Thoracic aorta (tissue), 2 donors: ENCODE measurements at regions not wholly inside any gene's neighbourhood (a gene's known extent, or its start where the extent isn't known, plus 50 kb on each side); places are given as distances from the start of the nearest gene placed in this dataset.

Source experiments
- ATAC-seq: fragments of 150-250 bp; one replicate; pipeline ENCODE4 v1.8.0; 2017; ENCODE audit warnings: low read depth; ENCODE audit not compliant: insufficient number of reproducible peaks, low FRiP score
- DNase-seq: peaks from one replicate; pipeline ENCODE4 v3.0.0-alpha.2; 2020; ENCODE audit warnings: low spot score
- H3K27ac ChIP-seq, 2 donors: fragments of 200-600 bp; sonication (generic); 1 replicate in 1 of 2; 2 replicates in 1 of 2; pipeline ENCODE4 v1.5.1; 2016; ENCODE audit warnings: mild to moderate bottlenecking in 2 of 2, moderate library complexity in 2 of 2
- H3K27me3 ChIP-seq: fragments of 200-600 bp; sonication (generic); replicated peaks from 2 replicates; pipeline ENCODE4 v1.6.0; 2016; ENCODE audit warnings: mild to moderate bottlenecking; ENCODE audit not compliant: insufficient read depth
- H3K36me3 ChIP-seq: fragments of 200-600 bp; sonication (generic); one replicate; pipeline ENCODE4 v1.5.1; 2016
- H3K4me1 ChIP-seq, 2 donors: fragments of 200-600 bp; sonication (generic); 1 replicate in 1 of 2; 2 replicates in 1 of 2; pipeline versions ENCODE4 v1.5.1 to v1.6.0; 2016; ENCODE audit warnings: low read depth in 2 of 2, mild to moderate bottlenecking in 1 of 2; ENCODE audit not compliant: control insufficient read depth in 1 of 2
- H3K4me3 ChIP-seq: fragments of 200-600 bp; sonication (generic); 2 replicates; pipeline ENCODE4 v1.5.1; 2016; ENCODE audit warnings: mild to moderate bottlenecking
- H3K9me3 ChIP-seq: fragments of 200-600 bp; sonication (generic); 2 replicates; pipeline ENCODE4 v1.5.1; 2016
- CTCF ChIP-seq: fragments of 200-600 bp; sonication (generic); IDR thresholded peaks from one replicate; pipeline ENCODE4 v1.5.1; 2019; ENCODE audit warnings: antibody characterized with exemption

GRCh38 chr12:38445040-38445439, 128.5 kb downstream of the ALG10B start:
- H3K36me3 ChIP-seq = no peaks in the 10 kb centered on the region
- no peak overlapping the region for H3K27ac ChIP-seq
- H3K9me3 ChIP-seq = no peaks in the 10 kb centered on the region
- TF ChIP-seq CTCF = no peak
- no peaks in the 10 kb centered on the region for H3K27me3 ChIP-seq
- ATAC-seq (no peak), DNase-seq (no peak)
- H3K4me3 ChIP-seq = no peak overlapping the region
- no peaks in the 10 kb centered on the region for H3K4me1 ChIP-seq

- no peaks in the 10 kb centered on the region for H3K4me1 ChIP-seq
- H3K27ac ChIP-seq = no peak overlapping the region
- no peaks in the 10 kb centered on the region for H3K9me3 ChIP-seq
- no peak for DNase-seq
- no peaks in the 10 kb centered on the region for H3K27me3 ChIP-seq
- no peak for TF ChIP-seq CTCF
- no peak overlapping the region for H3K4me3 ChIP-seq
- H3K36me3 ChIP-seq = no peaks in the 10 kb centered on the region
- no peak for ATAC-seq
These were observed 132.4 kb downstream of the ALG10B start for GRCh38 chr12:38448991-38449390.

GRCh38 chr12:38456537-38457120, 140.1 kb downstream of the ALG10B start:
- ATAC-seq = no peak

GRCh38 chr12:38465020-38465419, 148.4 kb downstream of the ALG10B start:
- no peaks in the 10 kb centered on the region for H3K4me1 ChIP-seq
- TF ChIP-seq CTCF = no peak
- H3K27ac ChIP-seq = no peak overlapping the region

More at GRCh38 chr12:38456537-38457120, 140.1 kb downstream of the ALG10B start:
- no peaks in the 10 kb centered on the region for H3K27me3 ChIP-seq
- H3K36me3 ChIP-seq = no peaks in the 10 kb centered on the region
- H3K4me1 ChIP-seq = no peaks in the 10 kb centered on the region
- no peak overlapping the region for H3K27ac ChIP-seq
- no peak for DNase-seq
- H3K4me3 ChIP-seq = no peak overlapping the region
- TF ChIP-seq CTCF = no peak
- H3K9me3 ChIP-seq = no peaks in the 10 kb centered on the region

GRCh38 chr12:38469715-38470114, 153.1 kb downstream of the ALG10B start:
- no peaks in the 10 kb centered on the region for H3K4me1 ChIP-seq
- ATAC-seq (no peak), DNase-seq (no peak)
- H3K4me3 ChIP-seq = no peak overlapping the region
- no peaks in the 10 kb centered on the region for H3K36me3 ChIP-seq
- H3K9me3 ChIP-seq = no peaks in the 10 kb centered on the region
- no peak for TF ChIP-seq CTCF
- no peaks in the 10 kb centered on the region for H3K27me3 ChIP-seq
- no peak overlapping the region for H3K27ac ChIP-seq

More at GRCh38 chr12:38465020-38465419, 148.4 kb downstream of the ALG10B start:
- Histone ChIP-seq H3K9me3 (no peaks in the 10 kb centered on the region), H3K36me3 (no peaks in the 10 kb centered on the region), H3K4me3 (no peak overlapping the region), H3K27me3 (no peaks in the 10 kb centered on the region)
- ATAC-seq (no peak), DNase-seq (no peak)
